ENCODE measurements at regions not wholly inside any gene's neighbourhood (a gene's known extent, or its start where the extent isn't known, plus 50 kb on each side); places are given as distances from the start of the nearest gene placed in this dataset.
A peak's percentile ranks its signal among the peaks of the same experiment; 100 is the strongest.

- WGBS, 2 donors: 81 to 87% methylated on average over 10 of the region's 10 CpGs
- H3K27me3 ChIP-seq: no peaks in the 10 kb centered on the region
- H3K27ac ChIP-seq: no peak overlapping the region
- TF ChIP-seq POLR2A (IDR thresholded peaks at IDR 0.05) (no peak), CTCF (IDR thresholded peaks at IDR 0.05) (no peak), EP300 (IDR thresholded peaks at IDR 0.05) (no peak), POLR2AphosphoS5 (IDR thresholded peaks at IDR 0.05) (no peak)
- no peaks in the 10 kb centered on the region for H3K4me1 ChIP-seq
- no peak overlapping the region for H3K4me3 ChIP-seq
- ATAC-seq (ENCODE audit: low FRiP score in 2 of 2) (no peak), DNase-seq (no peak)
- H3K9me3 ChIP-seq: no peaks in the 10 kb centered on the region
- H3K36me3 ChIP-seq: no peaks in the 10 kb centered on the region
Observed at GRCh38 chr11:116518141-116518540, 254.6 kb downstream of the BUD13 start.

GRCh38 chr11:116517584-116517983 lies 255.2 kb downstream of the BUD13 start:
- TF ChIP-seq POLR2AphosphoS5 (IDR thresholded peaks at IDR 0.05): no peak
- TF ChIP-seq POLR2A (IDR thresholded peaks at IDR 0.05): no peak
- TF ChIP-seq EP300 (IDR thresholded peaks at IDR 0.05): no peak
- TF ChIP-seq CTCF (IDR thresholded peaks at IDR 0.05): no peak
- Histone ChIP-seq H3K9me3 (no peaks in the 10 kb centered on the region), H3K27me3 (no peaks in the 10 kb centered on the region), H3K27ac (no peak overlapping the region), H3K36me3 (no peaks in the 10 kb centered on the region), H3K4me3 (no peak overlapping the region), H3K4me1 (no peaks in the 10 kb centered on the region)
- ATAC-seq (ENCODE audit: low FRiP score in 2 of 2) (no peak), DNase-seq (peak in 1 of 2 donors; percentile 3)
- WGBS, 2 donors: 64 to 70% methylated on average over 6 of the region's 6 CpGs

GRCh38 chr11:116517077-116517476 lies 255.7 kb downstream of the BUD13 start:
- no peak for ATAC-seq (ENCODE audit: low FRiP score in 2 of 2)
- H3K4me3 ChIP-seq: no peak overlapping the region
- no peak for DNase-seq
- no peaks in the 10 kb centered on the region for H3K36me3 ChIP-seq
- H3K27ac ChIP-seq: no peak overlapping the region
- H3K27me3 ChIP-seq: no peaks in the 10 kb centered on the region
- 74 to 89% methylated on average over 2 to 4 of the region's 4 CpGs for WGBS, 2 donors
- TF ChIP-seq EP300 (IDR thresholded peaks at IDR 0.05): no peak
- TF ChIP-seq POLR2AphosphoS5 (IDR thresholded peaks at IDR 0.05): no peak
- no peak for TF ChIP-seq CTCF (IDR thresholded peaks at IDR 0.05)
- no peak for TF ChIP-seq POLR2A (IDR thresholded peaks at IDR 0.05)
- H3K4me1 ChIP-seq: no peaks in the 10 kb centered on the region
- H3K9me3 ChIP-seq: no peaks in the 10 kb centered on the region

- ATAC-seq (ENCODE audit: low FRiP score in 2 of 2): no peak
Observed at GRCh38 chr11:116515664-116516184, 257.1 kb downstream of the BUD13 start.

More at GRCh38 chr11:116515664-116516184, 257.1 kb downstream of the BUD13 start:
- H3K4me3 ChIP-seq: no peak overlapping the region
- TF ChIP-seq EP300 (IDR thresholded peaks at IDR 0.05) (no peak), POLR2AphosphoS5 (IDR thresholded peaks at IDR 0.05) (no peak), CTCF (IDR thresholded peaks at IDR 0.05) (no peak), POLR2A (IDR thresholded peaks at IDR 0.05) (no peak)
- no peaks in the 10 kb centered on the region for H3K36me3 ChIP-seq
- DNase-seq: peak in 1 of 2 donors; percentile 48
- no peaks in the 10 kb centered on the region for H3K4me1 ChIP-seq
- H3K27ac ChIP-seq: no peak overlapping the region
- no peaks in the 10 kb centered on the region for H3K9me3 ChIP-seq
- no peaks in the 10 kb centered on the region for H3K27me3 ChIP-seq
- 61 to 74% methylated on average over 3 to 7 of the region's 7 CpGs for WGBS, 2 donors
